Ovary (tissue), 7 donors: ENCODE measurements at regions not wholly inside any gene's neighbourhood (a gene's known extent, or its start where the extent isn't known, plus 50 kb on each side); places are given as distances from the start of the nearest gene placed in this dataset.

Source experiments
- DNase-seq, 5 donors: peaks; one replicate each; pipeline ENCODE4 v3.0.0-alpha.2; 2019 to 2020
- H3K27ac ChIP-seq, 2 donors: fragments of 200-600 bp; one replicate each; pipeline versions ENCODE4 v1.5.1 to v1.8.0; 2019 to 2022
- H3K27me3 ChIP-seq: fragments of 200-600 bp; one replicate; pipeline ENCODE4 v1.8.0; 2022
- H3K36me3 ChIP-seq: fragments of 200-600 bp; sonication (generic); one replicate; pipeline ENCODE4 v1.5.1; 2019
- H3K4me1 ChIP-seq: one replicate; pipeline ENCODE4 v1.8.1; 2013; ENCODE audit warnings: mild to moderate bottlenecking, moderate library complexity; ENCODE audit not compliant: insufficient read depth
- H3K4me3 ChIP-seq: fragments of 200-600 bp; sonication (generic); one replicate; pipeline ENCODE4 v1.5.1; 2017
- H3K9me3 ChIP-seq, 2 donors: fragments of 200-600 bp in 1 of 2; sonication (generic) in 1 of 2; one replicate each; pipeline versions ENCODE4 v1.5.1 to v1.8.1; 2013 to 2019; ENCODE audit warnings: mild to moderate bottlenecking in 1 of 2, moderate library complexity in 1 of 2
- CTCF ChIP-seq, 3 donors: fragments of 450-650 bp in 2 of 3; fragments of 200-600 bp in 1 of 3; IDR thresholded peaks; one replicate each; pipeline versions ENCODE4 v1.5.1 to v1.8.0; 2016 to 2022; ENCODE audit warnings: antibody characterized with exemption in 3 of 3, mild to moderate bottlenecking in 1 of 3
- EP300 ChIP-seq: sonication (generic); formaldehyde crosslinking; IDR thresholded peaks from one replicate; pipeline ENCODE4 v1.6.1; 2017; ENCODE audit warnings: antibody characterized with exemption
- POLR2A ChIP-seq: fragments of 450-650 bp; IDR thresholded peaks from one replicate; pipeline ENCODE4 v1.6.1; 2017; ENCODE audit warnings: antibody characterized with exemption, mild to moderate bottlenecking, moderate library complexity
- WGBS, 3 donors: extraction: QIAGEN DNeasy Blood & Tissue Kit in 1 of 3; methylation state at CpG; one replicate each; pipeline versions ENCODE4 v1.1.5 to v1.1.7; 2013 to 2017; 5-methylcytosine and 5-hydroxymethylcytosine counted together
- intact Hi-C, 4 donors: fragments of 100-400 bp; cut with DNase I; formaldehyde crosslinking; loops; one replicate each; pipeline versions ENCODE4 v1.11.0 to v1.15.1; 2022 to 2023
- donor health status: DM: no; HTN: no; CAD: no; lungs with moderate emphysema.
- donor health status: DM: no; HTN: no; CAD: no.
- donor health status: Bipolar disorder and iron deficiency.
- donor health status: DM: no; HTN: no; CAD: no.
- donor health status: DM: yes; HTN: yes; CAD: no.

DNA sequence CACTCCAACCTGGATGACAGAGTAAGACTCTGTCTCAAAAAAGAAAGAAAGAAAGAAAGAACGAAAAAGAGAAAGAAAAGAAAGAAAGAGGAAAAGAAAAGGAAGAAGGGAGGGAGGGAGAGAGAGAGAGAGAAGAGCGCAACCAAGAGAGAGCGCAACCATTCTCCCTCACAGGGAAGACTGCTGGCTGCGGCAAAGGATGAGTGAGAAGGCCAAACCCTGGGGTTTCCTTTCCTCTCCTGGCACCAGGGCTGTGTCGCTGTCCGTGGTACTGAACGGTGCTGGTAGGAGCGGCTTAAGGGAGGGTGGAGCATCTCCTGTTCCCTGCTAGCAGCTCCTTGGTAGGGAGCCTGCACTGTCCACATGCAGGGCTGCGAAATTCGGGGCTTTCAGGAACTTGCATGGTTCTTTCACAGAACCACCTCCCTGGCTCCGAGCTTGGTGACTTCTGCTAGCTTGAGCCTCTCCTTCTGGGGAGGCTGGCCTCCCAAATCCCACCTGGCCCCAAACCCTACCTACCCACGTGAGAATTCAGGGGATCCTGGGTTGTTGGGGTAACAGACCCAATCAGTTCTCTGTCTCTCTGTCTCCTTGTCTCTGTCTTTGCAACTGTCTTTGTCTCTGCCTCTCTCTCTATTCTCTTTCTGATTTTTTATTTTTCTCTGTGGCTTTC, 51.1 kb upstream of the ZNRF4 start:
- Histone ChIP-seq H3K27me3 (no peaks in the 10 kb centered on the region), H3K27ac (no peak overlapping the region), H3K9me3 (no peaks in the 10 kb centered on the region), H3K4me1 (no peaks in the 10 kb centered on the region), H3K36me3 (no peaks in the 10 kb centered on the region), H3K4me3 (no peak overlapping the region)
- no peak for TF ChIP-seq CTCF (IDR thresholded peaks at IDR 0.05)
- no peak for TF ChIP-seq POLR2A
- no peak for TF ChIP-seq EP300
- intact Hi-C loops = no loop called here
- DNase-seq = peak; percentile 41 to 89 (median 76)
- WGBS, 3 donors = 1 to 5% (median 1%) methylated on average over 12 of the region's 12 CpGs
